Hepatocyte (in vitro differentiated cells): ENCODE measurements at regions not wholly inside any gene's neighbourhood (a gene's known extent, or its start where the extent isn't known, plus 50 kb on each side); places are given as distances from the start of the nearest gene placed in this dataset.

ENCODE experiments used
- DNase-seq: peaks from one replicate; pipeline ENCODE4 v3.0.0-alpha.2; 2016; ENCODE audit warnings: low spot score
- H2AFZ ChIP-seq: fragments of 200-600 bp; sonication (generic); 2 replicates; pipeline ENCODE4 v1.6.0; 2016; ENCODE audit warnings: antibody characterized with exemption, mild to moderate bottlenecking
- H3K27ac ChIP-seq: fragments of 200-600 bp; sonication (generic); 2 replicates; pipeline ENCODE4 v1.5.1; 2016; ENCODE audit warnings: mild to moderate bottlenecking
- H3K27me3 ChIP-seq: fragments of 200-600 bp; sonication (generic); 2 replicates; pipeline ENCODE4 v1.6.1; 2016
- H3K36me3 ChIP-seq: fragments of 200-600 bp; sonication (generic); replicated peaks from 2 replicates; pipeline ENCODE4 v1.5.1; 2016; ENCODE audit warnings: low read depth; ENCODE audit not compliant: insufficient read depth
- H3K4me1 ChIP-seq: fragments of 200-600 bp; sonication (generic); 2 replicates; pipeline ENCODE4 v1.5.1; 2016; ENCODE audit warnings: mild to moderate bottlenecking, moderate library complexity; ENCODE audit not compliant: insufficient read depth
- H3K4me2 ChIP-seq: fragments of 200-600 bp; sonication (generic); 2 replicates; pipeline ENCODE4 v1.6.0; 2016
- H3K4me3 ChIP-seq: fragments of 200-600 bp; sonication (generic); 2 replicates; pipeline ENCODE4 v1.5.1; 2016; ENCODE audit warnings: mild to moderate bottlenecking
- H3K79me2 ChIP-seq: fragments of 200-600 bp; sonication (generic); 2 replicates; pipeline ENCODE4 v1.6.0; 2017; ENCODE audit warnings: mild to moderate bottlenecking
- H3K9me2 ChIP-seq: fragments of 200-600 bp; sonication (generic); replicated peaks from 2 replicates; pipeline ENCODE4 v1.6.0; 2017; ENCODE audit warnings: mild to moderate bottlenecking; ENCODE audit not compliant: insufficient read depth
- H3K9me3 ChIP-seq: fragments of 200-600 bp; sonication (generic); 2 replicates; pipeline ENCODE4 v1.5.1; 2016; ENCODE audit warnings: low read depth, mild to moderate bottlenecking
- H4K20me1 ChIP-seq: fragments of 200-600 bp; sonication (generic); 2 replicates; pipeline ENCODE4 v1.6.0; 2016; ENCODE audit warnings: mild to moderate bottlenecking; ENCODE audit not compliant: insufficient read depth, poor library complexity, severe bottlenecking
- EZH2 ChIP-seq: fragments of 200-600 bp; sonication (generic); IDR thresholded peaks from 2 replicates; pipeline ENCODE4 v1.6.1; 2016; ENCODE audit warnings: antibody characterized with exemption, mild to moderate bottlenecking, borderline replicate concordance
- EZH2phosphoT487 ChIP-seq: fragments of 200-600 bp; sonication (generic); IDR thresholded peaks from one replicate; pipeline ENCODE4 v1.6.1; 2018; ENCODE audit warnings: antibody characterized with exemption, mild to moderate bottlenecking, low read depth, moderate library complexity; ENCODE audit not compliant: unreplicated experiment, severe bottlenecking
- WGBS: methylation state at CpG from one replicate; pipeline ENCODE4 v1.1.6; 2016; ENCODE audit warnings: low lambda C conversion rate; ENCODE audit errors: missing lambda C conversion rate; 5-methylcytosine and 5-hydroxymethylcytosine counted together
- TF ChIP-seq, protein P1 (sequence below): fragments of 200-600 bp; sonication (generic); IDR thresholded peaks from 2 replicates; pipeline ENCODE4 v1.5.1; 2016; ENCODE audit warnings: antibody characterized with exemption, mild to moderate bottlenecking; ENCODE audit not compliant: poor library complexity

DNA sequence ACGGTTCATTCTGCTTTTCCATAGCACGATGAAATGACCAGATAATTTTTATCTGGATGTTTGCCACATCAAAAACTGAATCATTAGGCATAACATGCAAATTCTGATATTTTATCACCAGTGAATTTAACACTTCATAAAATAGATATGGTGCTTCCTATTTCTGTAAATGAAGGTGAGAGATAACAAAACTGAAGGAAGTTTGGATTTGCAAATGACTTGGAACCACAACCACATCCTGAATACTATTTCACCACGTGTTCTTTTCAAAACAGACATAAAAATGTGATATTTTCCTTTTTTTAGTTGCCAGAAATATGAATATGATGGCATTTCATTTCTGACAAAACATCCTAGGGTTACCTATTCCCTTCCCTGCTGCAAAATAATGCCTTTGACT lies 146.1 kb downstream of the EDN1 start:
- H3K9me2 ChIP-seq = no peaks in the 10 kb centered on the region
- H4K20me1 ChIP-seq = no peaks in the 10 kb centered on the region
- H3K79me2 ChIP-seq = no peaks in the 10 kb centered on the region
- no peak overlapping the region for H3K4me3 ChIP-seq
- H2AFZ ChIP-seq = no peak overlapping the region
- no peak overlapping the region for H3K4me2 ChIP-seq
- TF ChIP-seq EZH2 (no peak), EZH2phosphoT487 (no peak)
- TF ChIP-seq, protein P1, sequence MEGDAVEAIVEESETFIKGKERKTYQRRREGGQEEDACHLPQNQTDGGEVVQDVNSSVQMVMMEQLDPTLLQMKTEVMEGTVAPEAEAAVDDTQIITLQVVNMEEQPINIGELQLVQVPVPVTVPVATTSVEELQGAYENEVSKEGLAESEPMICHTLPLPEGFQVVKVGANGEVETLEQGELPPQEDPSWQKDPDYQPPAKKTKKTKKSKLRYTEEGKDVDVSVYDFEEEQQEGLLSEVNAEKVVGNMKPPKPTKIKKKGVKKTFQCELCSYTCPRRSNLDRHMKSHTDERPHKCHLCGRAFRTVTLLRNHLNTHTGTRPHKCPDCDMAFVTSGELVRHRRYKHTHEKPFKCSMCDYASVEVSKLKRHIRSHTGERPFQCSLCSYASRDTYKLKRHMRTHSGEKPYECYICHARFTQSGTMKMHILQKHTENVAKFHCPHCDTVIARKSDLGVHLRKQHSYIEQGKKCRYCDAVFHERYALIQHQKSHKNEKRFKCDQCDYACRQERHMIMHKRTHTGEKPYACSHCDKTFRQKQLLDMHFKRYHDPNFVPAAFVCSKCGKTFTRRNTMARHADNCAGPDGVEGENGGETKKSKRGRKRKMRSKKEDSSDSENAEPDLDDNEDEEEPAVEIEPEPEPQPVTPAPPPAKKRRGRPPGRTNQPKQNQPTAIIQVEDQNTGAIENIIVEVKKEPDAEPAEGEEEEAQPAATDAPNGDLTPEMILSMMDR = no peak
- H3K4me1 ChIP-seq = peaks cover 4% of the 10 kb centered on the region
- H3K27ac ChIP-seq = no peak overlapping the region
- H3K9me3 ChIP-seq = no peaks in the 10 kb centered on the region
- H3K27me3 ChIP-seq = no peaks in the 10 kb centered on the region
- WGBS = 74% methylated on average over 3 of the region's 3 CpGs
- no peak for DNase-seq
- H3K36me3 ChIP-seq = no peaks in the 10 kb centered on the region

DNA sequence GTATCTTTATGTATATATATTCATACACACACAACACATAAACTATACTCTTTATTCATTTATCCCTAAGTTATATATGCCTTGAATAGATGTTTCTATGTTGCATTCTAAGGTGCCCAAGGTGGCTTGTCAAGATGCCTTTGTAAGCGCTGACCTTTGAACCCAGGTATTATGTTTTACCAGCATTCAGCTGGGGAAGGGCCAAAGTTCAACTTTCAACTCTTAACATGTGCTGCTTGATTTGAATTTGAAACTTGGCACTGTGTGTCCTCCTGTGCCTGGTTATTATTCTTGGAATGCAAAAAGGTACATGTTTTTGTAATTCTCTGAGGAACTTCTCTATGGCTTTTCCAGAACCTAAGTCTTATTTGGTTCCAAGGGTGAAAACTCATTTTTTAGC lies 146.5 kb downstream of the EDN1 start:
- H3K27ac ChIP-seq = peak overlapping the region; percentile 11
- no peak overlapping the region for H3K4me3 ChIP-seq
- no peaks in the 10 kb centered on the region for H3K27me3 ChIP-seq
- H2AFZ ChIP-seq = no peak overlapping the region
- H3K9me3 ChIP-seq = no peaks in the 10 kb centered on the region
- WGBS = 96% methylated on average over 1 of the region's 1 CpG
- H4K20me1 ChIP-seq = no peaks in the 10 kb centered on the region
- H3K79me2 ChIP-seq = no peaks in the 10 kb centered on the region
- no peaks in the 10 kb centered on the region for H3K36me3 ChIP-seq
- no peaks in the 10 kb centered on the region for H3K9me2 ChIP-seq
- no peak overlapping the region for H3K4me2 ChIP-seq
- TF ChIP-seq, protein P1 = no peak
- TF ChIP-seq EZH2phosphoT487 = no peak
- TF ChIP-seq EZH2 = no peak
- H3K4me1 ChIP-seq = peaks cover 4% of the 10 kb centered on the region
- DNase-seq = peak; percentile 35

DNA sequence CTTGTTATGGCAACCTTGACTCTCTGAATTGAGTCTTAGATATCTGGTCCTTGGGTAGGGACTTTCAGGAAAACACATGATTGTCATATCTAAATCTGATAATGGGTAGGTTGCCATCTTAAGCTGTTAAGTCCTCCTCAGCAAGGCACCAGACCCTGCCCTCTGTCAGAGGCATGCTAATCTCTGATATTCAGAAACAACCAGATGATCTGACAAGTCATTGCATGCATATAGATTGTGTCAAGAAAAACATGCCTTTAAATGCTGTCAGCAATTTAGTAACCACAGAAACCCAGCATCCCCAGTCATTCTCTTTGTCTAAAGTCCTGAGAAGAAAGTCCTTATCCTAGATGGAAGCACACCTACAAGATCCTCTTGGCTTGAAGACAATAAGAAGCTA lies 149.1 kb downstream of the EDN1 start:
- Histone ChIP-seq H3K27ac (no peak overlapping the region), H2AFZ (no peak overlapping the region), H3K27me3 (no peaks in the 10 kb centered on the region), H3K4me1 (peaks cover 4% of the 10 kb centered on the region), H3K4me3 (no peak overlapping the region), H3K9me3 (no peaks in the 10 kb centered on the region), H4K20me1 (no peaks in the 10 kb centered on the region), H3K4me2 (no peak overlapping the region), H3K79me2 (no peaks in the 10 kb centered on the region), H3K36me3 (no peaks in the 10 kb centered on the region), H3K9me2 (no peaks in the 10 kb centered on the region)
- TF ChIP-seq, protein P1 = no peak
- TF ChIP-seq EZH2 = no peak
- DNase-seq = no peak

DNA sequence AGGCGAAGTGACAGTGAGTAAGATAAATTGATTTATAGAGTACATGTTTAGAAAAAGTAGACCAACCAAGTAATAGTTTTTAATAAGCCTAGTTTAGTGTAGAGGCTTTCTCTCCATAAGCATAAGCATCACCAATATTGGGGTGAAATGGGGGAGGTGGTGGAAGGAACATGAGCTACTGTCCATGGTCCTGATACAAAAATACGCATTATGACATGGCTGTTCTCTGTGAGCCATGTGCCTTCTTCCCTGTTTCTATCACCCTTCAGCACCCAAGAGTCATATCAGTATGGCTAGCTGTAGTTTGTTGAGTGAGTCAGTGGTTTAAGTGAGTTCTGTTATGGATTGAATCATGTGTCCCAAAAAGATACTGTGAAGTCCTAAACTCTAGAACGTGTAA lies 150.8 kb downstream of the EDN1 start:
- no peak for DNase-seq
- no peak overlapping the region for H3K4me2 ChIP-seq
- peaks cover 4% of the 10 kb centered on the region for H3K4me1 ChIP-seq
- H4K20me1 ChIP-seq = no peaks in the 10 kb centered on the region
- no peaks in the 10 kb centered on the region for H3K36me3 ChIP-seq
- no peak overlapping the region for H2AFZ ChIP-seq
- TF ChIP-seq EZH2phosphoT487 = no peak
- no peak for TF ChIP-seq EZH2
- TF ChIP-seq, protein P1 = no peak
- no peaks in the 10 kb centered on the region for H3K27me3 ChIP-seq
- no peaks in the 10 kb centered on the region for H3K79me2 ChIP-seq
- 87% methylated on average over 3 of the region's 3 CpGs for WGBS
- H3K9me2 ChIP-seq = no peaks in the 10 kb centered on the region
- no peaks in the 10 kb centered on the region for H3K9me3 ChIP-seq
- no peak overlapping the region for H3K27ac ChIP-seq
- H3K4me3 ChIP-seq = no peak overlapping the region
